Aorta (tissue), 5 donors: ENCODE measurements at regions not wholly inside any gene's neighbourhood (a gene's known extent, or its start where the extent isn't known, plus 50 kb on each side); places are given as distances from the start of the nearest gene placed in this dataset.

Experiments used
- ATAC-seq: fragments of 200-7000 bp; cut with Tn5 transposase; one replicate; pipeline ENCODE4 v1.9.1; 2022; ENCODE audit warnings: moderate library complexity; ENCODE audit not compliant: low FRiP score
- DNase-seq, 2 donors: peaks; one replicate each; pipeline ENCODE4 v3.0.0-alpha.2; 2020
- H3K27ac ChIP-seq, 2 donors: one replicate each; pipeline ENCODE4 v1.5.1; 2013; ENCODE audit warnings: low read length in 2 of 2, mild to moderate bottlenecking in 2 of 2, moderate library complexity in 2 of 2, control low read depth in 1 of 2, inconsistent platforms in 1 of 2, low read depth in 1 of 2
- H3K27me3 ChIP-seq, 2 donors: one replicate each; pipeline ENCODE4 v1.6.1; 2013; ENCODE audit warnings: control low read depth in 1 of 2, low read length in 1 of 2, mild to moderate bottlenecking in 1 of 2, moderate library complexity in 1 of 2; ENCODE audit not compliant: insufficient read depth in 2 of 2, control insufficient read depth in 1 of 2
- H3K36me3 ChIP-seq, 2 donors: one replicate each; pipeline ENCODE4 v1.6.1; 2013; ENCODE audit warnings: control low read depth in 1 of 2, low read length in 1 of 2, mild to moderate bottlenecking in 1 of 2; ENCODE audit not compliant: insufficient read depth in 2 of 2, control insufficient read depth in 1 of 2
- H3K4me1 ChIP-seq, 2 donors: one replicate each; pipeline ENCODE4 v1.6.1; 2013; ENCODE audit warnings: low read length in 2 of 2, control low read depth in 1 of 2, mild to moderate bottlenecking in 1 of 2, moderate library complexity in 1 of 2; ENCODE audit not compliant: insufficient read depth in 2 of 2, control insufficient read depth in 1 of 2
- H3K4me3 ChIP-seq, 2 donors: one replicate each; pipeline ENCODE4 v1.5.1; 2013; ENCODE audit warnings: low read length in 2 of 2, control low read depth in 1 of 2, mild to moderate bottlenecking in 1 of 2
- H3K9me3 ChIP-seq: one replicate; pipeline ENCODE4 v1.6.1; 2013; ENCODE audit warnings: mild to moderate bottlenecking, low read length; ENCODE audit not compliant: control insufficient read depth
- WGBS, 2 donors: extraction: QIAGEN DNeasy Blood & Tissue Kit; methylation state at CpG; one replicate each; pipeline ENCODE4 v1.1.7; 2013; 5-methylcytosine and 5-hydroxymethylcytosine counted together
- intact Hi-C, 2 donors: fragments of 100-400 bp; cut with DNase I; formaldehyde crosslinking; loops; one replicate each; pipeline versions ENCODE4 v1.14.2 to v1.15.0; 2022
- donor health status: healthy with polysubstance abuse.
- donor health status: Bipolar disorder and iron deficiency.
- donor health status: DM: no; HTN: no; CAD: no.
- donor health status: DM: no; HTN: no; CAD: no.
- donor health status: DM: yes; HTN: yes; CAD: no.

- H3K27ac ChIP-seq: no peak overlapping the region
- WGBS, 2 donors: 36 to 39% methylated on average over 3 of the region's 3 CpGs
- no peak overlapping the region for H3K4me3 ChIP-seq
- DNase-seq (no peak), ATAC-seq (no peak)
- H3K36me3 ChIP-seq: no peaks in the 10 kb centered on the region
- no peaks in the 10 kb centered on the region for H3K27me3 ChIP-seq
- intact Hi-C loops: no loop called here
- H3K9me3 ChIP-seq: no peaks in the 10 kb centered on the region
- no peaks in the 10 kb centered on the region for H3K4me1 ChIP-seq
Measured at GRCh38 chr10:34916314-34916713, 101.2 kb upstream of the PARD3 start.

- intact Hi-C loops: no loop called here
- DNase-seq: no peak
- WGBS, 2 donors: 94 to 95% methylated on average over 5 of the region's 5 CpGs
- Histone ChIP-seq H3K36me3 (no peaks in the 10 kb centered on the region), H3K9me3 (no peaks in the 10 kb centered on the region), H3K4me3 (no peak overlapping the region), H3K27me3 (no peaks in the 10 kb centered on the region), H3K4me1 (no peaks in the 10 kb centered on the region), H3K27ac (no peak overlapping the region)
- no peak for ATAC-seq
Measured at GRCh38 chr10:34912771-34913170, 97.7 kb upstream of the PARD3 start.

DNA sequence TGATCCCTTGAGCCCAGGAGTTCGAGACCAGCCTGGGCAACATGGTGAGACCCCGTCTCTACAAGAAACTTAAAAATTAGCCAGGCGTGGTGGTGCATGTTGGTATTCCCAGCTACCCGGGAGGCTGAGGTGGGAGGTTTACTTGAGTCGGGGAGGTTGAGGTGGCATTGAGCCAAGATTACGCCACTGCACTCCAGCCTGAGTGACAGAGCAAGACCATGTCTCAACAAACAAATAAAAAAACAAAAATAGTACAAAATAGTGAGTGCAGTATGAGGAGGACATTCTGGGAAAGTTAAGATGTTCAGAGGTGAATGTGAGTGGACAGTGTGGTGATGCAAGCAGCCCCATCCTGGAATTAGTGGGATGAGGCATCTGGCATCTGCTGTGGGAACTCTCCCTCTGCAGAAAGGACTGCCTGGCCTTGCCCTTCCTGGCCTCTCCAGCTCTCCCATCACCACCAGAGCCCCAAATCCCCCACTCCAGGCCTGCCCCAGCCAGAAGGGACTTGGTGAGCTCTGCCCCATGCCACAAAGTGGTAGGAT is 96.6 kb upstream of the PARD3 start:
- ATAC-seq (no peak), DNase-seq (no peak)
- Histone ChIP-seq H3K4me1 (no peaks in the 10 kb centered on the region), H3K9me3 (no peaks in the 10 kb centered on the region), H3K4me3 (no peak overlapping the region), H3K36me3 (no peaks in the 10 kb centered on the region), H3K27ac (no peak overlapping the region), H3K27me3 (no peaks in the 10 kb centered on the region)
- 83% methylated on average over 6 of the region's 6 CpGs for WGBS, 2 donors
- intact Hi-C loops: no loop called here

- Histone ChIP-seq H3K4me3 (no peak overlapping the region), H3K36me3 (no peaks in the 10 kb centered on the region), H3K9me3 (no peaks in the 10 kb centered on the region), H3K4me1 (no peaks in the 10 kb centered on the region), H3K27ac (no peak overlapping the region), H3K27me3 (no peaks in the 10 kb centered on the region)
- intact Hi-C loops: no loop called here
- ATAC-seq (peak; percentile 48), DNase-seq (no peak)
- WGBS, 2 donors: 64% methylated on average over 5 of the region's 5 CpGs
Measured at GRCh38 chr10:34908481-34908880, 93.4 kb upstream of the PARD3 start.

DNA sequence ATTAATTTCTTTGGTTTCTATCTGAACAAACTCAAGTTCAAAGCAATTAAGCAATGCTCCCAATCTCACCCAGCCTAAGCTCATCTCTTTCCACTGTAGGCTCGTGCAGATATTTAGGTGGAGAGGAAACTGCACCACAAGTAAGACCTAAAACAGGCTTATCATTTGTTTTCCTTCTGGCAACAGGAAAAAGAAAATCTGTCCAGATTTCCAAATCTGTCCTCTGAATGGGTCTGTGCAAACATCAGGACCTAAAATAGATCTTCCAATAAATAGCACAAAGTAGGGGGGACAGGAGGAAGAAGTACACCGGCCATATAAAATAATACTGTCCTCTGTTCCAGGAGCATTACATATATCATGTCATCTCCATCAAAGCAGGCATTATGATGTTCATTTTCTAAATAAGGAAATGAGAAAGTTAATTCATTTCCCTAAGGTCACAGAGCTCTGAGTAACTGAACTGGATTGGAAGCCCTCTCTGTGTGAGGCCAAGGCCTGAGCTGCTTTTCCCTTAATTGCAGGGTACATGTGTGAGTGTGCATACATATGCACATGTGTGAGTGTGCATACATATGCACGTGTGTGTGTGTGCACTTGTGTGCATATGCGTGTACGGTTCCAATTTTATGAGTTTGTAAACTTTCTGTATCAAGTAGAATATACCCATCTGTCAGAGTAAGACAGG is 92.8 kb upstream of the PARD3 start:
- Histone ChIP-seq H3K9me3 (no peaks in the 10 kb centered on the region), H3K27ac (no peak overlapping the region), H3K27me3 (no peaks in the 10 kb centered on the region), H3K4me3 (no peak overlapping the region), H3K36me3 (no peaks in the 10 kb centered on the region), H3K4me1 (no peaks in the 10 kb centered on the region)
- WGBS, 2 donors: 53 to 55% methylated on average over 5 of the region's 5 CpGs
- DNase-seq: no peak
- ATAC-seq: no peak
- intact Hi-C loops: no loop called here

- H3K36me3 ChIP-seq: no peaks in the 10 kb centered on the region
- peak; percentile 83 for ATAC-seq
- H3K4me1 ChIP-seq: no peaks in the 10 kb centered on the region
- DNase-seq: peak in 1 of 2 donors; percentile 47
- intact Hi-C loops: no loop called here
- H3K4me3 ChIP-seq: no peak overlapping the region
- 68% methylated on average over 29 of the region's 29 CpGs for WGBS, 2 donors
- no peaks in the 10 kb centered on the region for H3K9me3 ChIP-seq
- no peak overlapping the region for H3K27ac ChIP-seq
- no peaks in the 10 kb centered on the region for H3K27me3 ChIP-seq
Measured at GRCh38 chr10:34906067-34906965, 91.2 kb upstream of the PARD3 start.

DNA sequence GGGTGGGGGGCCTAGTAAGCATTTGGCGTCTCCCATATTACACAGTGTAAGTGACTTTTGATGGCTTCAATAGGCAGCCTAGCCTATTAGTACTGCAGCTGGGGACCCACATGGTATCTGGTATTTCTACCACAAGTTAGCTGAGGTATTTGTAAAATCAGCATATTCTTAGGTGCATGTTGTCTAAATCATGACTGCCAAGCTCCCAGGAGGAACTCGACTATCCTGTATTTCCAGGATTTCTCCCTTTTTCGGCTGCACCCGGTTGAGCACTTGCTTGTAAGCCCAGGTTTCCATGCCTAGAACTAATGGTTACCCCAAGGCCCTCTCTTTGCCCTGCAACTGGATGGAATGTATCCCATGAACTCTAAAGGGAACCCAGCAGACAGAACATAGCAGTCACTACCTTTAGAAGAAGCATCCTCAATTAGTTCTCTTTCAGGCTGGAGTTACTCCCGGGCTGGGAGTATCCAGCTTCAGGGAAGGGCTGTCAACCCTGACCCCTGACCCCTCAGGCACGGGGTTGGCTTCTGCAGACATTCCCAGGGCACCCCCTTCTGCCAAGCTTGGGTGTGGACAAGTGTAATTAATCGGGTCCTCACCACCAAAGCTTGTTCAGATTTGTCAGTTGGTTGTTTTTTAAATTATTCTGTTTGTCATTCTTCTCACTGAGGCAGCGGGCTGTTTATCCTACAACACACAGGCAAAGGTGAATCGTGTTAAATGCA is 90.3 kb upstream of the PARD3 start:
- Histone ChIP-seq H3K4me1 (no peaks in the 10 kb centered on the region), H3K4me3 (no peak overlapping the region), H3K9me3 (no peaks in the 10 kb centered on the region), H3K36me3 (no peaks in the 10 kb centered on the region), H3K27ac (no peak overlapping the region), H3K27me3 (no peaks in the 10 kb centered on the region)
- no peak for DNase-seq
- ATAC-seq: no peak
- 80 to 84% methylated on average over 9 of the region's 9 CpGs for WGBS, 2 donors
- intact Hi-C loops: no loop called here

DNA sequence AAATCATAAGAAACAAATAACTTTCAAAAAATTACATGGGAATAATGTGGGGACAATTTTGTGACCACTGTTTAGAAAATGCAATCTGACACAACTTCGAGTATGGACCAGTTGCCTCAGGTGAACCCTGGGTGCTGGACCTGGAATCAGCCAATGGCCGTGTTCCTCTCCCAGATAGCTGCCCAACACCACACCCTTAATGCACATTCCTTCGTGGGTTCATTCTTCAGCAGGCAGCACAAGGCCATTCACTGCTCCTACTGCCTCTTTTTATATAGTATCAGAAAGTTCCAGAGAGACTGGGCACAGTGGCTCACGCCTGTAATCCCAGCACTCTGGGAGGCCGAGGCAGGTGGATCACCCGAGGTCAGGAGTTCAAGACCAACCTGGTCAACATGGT is 89.1 kb upstream of the PARD3 start:
- WGBS, 2 donors: 93% methylated on average over 6 of the region's 6 CpGs
- DNase-seq: no peak
- no peaks in the 10 kb centered on the region for H3K4me1 ChIP-seq
- no peak overlapping the region for H3K4me3 ChIP-seq
- no peaks in the 10 kb centered on the region for H3K27me3 ChIP-seq
- no peaks in the 10 kb centered on the region for H3K36me3 ChIP-seq
- intact Hi-C loops: no loop called here
- no peak overlapping the region for H3K27ac ChIP-seq
- no peaks in the 10 kb centered on the region for H3K9me3 ChIP-seq
- no peak for ATAC-seq
